HCT116 (cell line): ENCODE measurements at regions not wholly inside any gene's neighbourhood (a gene's known extent, or its start where the extent isn't known, plus 50 kb on each side); places are given as distances from the start of the nearest gene placed in this dataset.

Source experiments
- ATAC-seq: fragments of 200-7000 bp; cut with Tn5 transposase; 2 replicates; pipeline ENCODE4 v1.9.1; 2020; ENCODE audit warnings: mild to moderate bottlenecking, moderate library complexity
- BruUV-seq: library from RNA; stranded (reverse); fragments of 400-500 nt; replicated peaks from 2 replicates; lab custom pipeline; 2021; lab: Mats Ljungman, UMichigan
- CTCF ChIA-PET: fragments of 300-600 bp; sonication (Branson Sonifier 250); formaldehyde crosslinking; loops from one replicate; lab custom pipeline; 2021; ENCODE audit warnings: antibody characterized with exemption; lab: Charles Lee
- POLR2A ChIA-PET: fragments of 300-600, 350-600 bp; sonication (Branson Sonifier 250); formaldehyde crosslinking; loops from one replicate; lab custom pipeline; 2021; ENCODE audit warnings: antibody characterized with exemption; lab: Charles Lee
- RAD21 ChIA-PET, 2 experiments: fragments of 300-600 bp; sonication (Branson Sonifier 250); formaldehyde crosslinking; loops; one replicate each; lab custom pipeline; 2023; ENCODE audit warnings: low total read pairs in 2 of 2; ENCODE audit not compliant: uncharacterized antibody in 2 of 2, unreplicated experiment in 2 of 2, low non-redundant PET in 1 of 2; lab: Charles Lee
- DNase-seq: peaks from one replicate; pipeline ENCODE4 v3.0.0-alpha.2; 2010; ENCODE audit warnings: low read depth, low spot score
- H2AFZ ChIP-seq: fragments of 200-600 bp; shearing (Covaris generic), sonication (generic); 2 replicates; pipeline ENCODE4 v1.6.1; 2017; ENCODE audit warnings: low read depth, mixed run types, mixed read lengths, antibody characterized with exemption, low read length; ENCODE audit not compliant: poor library complexity, severe bottlenecking
- H3K27ac ChIP-seq: 2 replicates; pipeline ENCODE4 v1.5.1; 2012; ENCODE audit warnings: low read depth, low read length
- H3K27me3 ChIP-seq: fragments of 200-600 bp; sonication (generic); 2 replicates; pipeline ENCODE4 v1.6.1; 2016; ENCODE audit warnings: mixed run types, low read length, mixed read lengths; ENCODE audit not compliant: insufficient read depth
- H3K36me3 ChIP-seq, 2 experiments: fragments of 200-500 bp in 1 of 2; fragments of 200-600 bp in 1 of 2; sonication (Bioruptor generic) in 1 of 2; sonication (generic) in 1 of 2; 2 replicates each; pipeline versions ENCODE4 v1.5.1 to v1.6.1; 2014 to 2016; ENCODE audit warnings: low read length in 2 of 2, inconsistent platforms in 1 of 2, mixed read lengths in 1 of 2, mixed run types in 1 of 2; ENCODE audit not compliant: insufficient read depth in 2 of 2, control insufficient read depth in 1 of 2
- H3K4me1 ChIP-seq, 2 experiments: fragments of 200-600 bp in 1 of 2; sonication (generic) in 1 of 2; 2 replicates each; pipeline versions ENCODE4 v1.5.1 to v1.6.1; 2012 to 2017; ENCODE audit warnings: low read length in 2 of 2, inconsistent platforms in 1 of 2, mild to moderate bottlenecking in 1 of 2, mixed read lengths in 1 of 2, mixed run types in 1 of 2, moderate library complexity in 1 of 2; ENCODE audit not compliant: insufficient read depth in 2 of 2, control insufficient read depth in 1 of 2
- H3K4me2 ChIP-seq: fragments of 200-600 bp; sonication (generic); 2 replicates; pipeline ENCODE4 v1.6.1; 2017; ENCODE audit warnings: mixed run types, low read length, mixed read lengths
- H3K4me3 ChIP-seq, 2 experiments: fragments of 200-600 bp in 1 of 2; sonication (generic) in 1 of 2; replicated peaks in 1 of 2; 2 replicates each; pipeline ENCODE4 v1.5.1; 2011 to 2016; ENCODE audit warnings: low read length in 2 of 2, control low read depth in 1 of 2, low read depth in 1 of 2, mild to moderate bottlenecking in 1 of 2, mixed read lengths in 1 of 2, mixed run types in 1 of 2
- H3K79me2 ChIP-seq: fragments of 200-600 bp; sonication (generic); 2 replicates; pipeline ENCODE4 v1.6.1; 2017; ENCODE audit warnings: mild to moderate bottlenecking, mixed run types, low read length, moderate library complexity, mixed read lengths; ENCODE audit not compliant: insufficient read depth
- H3K9ac ChIP-seq: fragments of 200-600 bp; sonication (generic); 2 replicates; pipeline ENCODE4 v1.6.1; 2016; ENCODE audit warnings: low read length, mixed read lengths
- H3K9me2 ChIP-seq: fragments of 200-600 bp; sonication (generic), shearing (Covaris generic); 2 replicates; pipeline ENCODE4 v1.6.1; 2017; ENCODE audit warnings: mixed run types, mild to moderate bottlenecking, moderate library complexity; ENCODE audit not compliant: insufficient read depth
- H3K9me3 ChIP-seq, 2 experiments: fragments of 200-500 bp in 1 of 2; fragments of 200-600 bp in 1 of 2; sonication (Bioruptor generic) in 1 of 2; sonication (generic) in 1 of 2; 2 replicates each; pipeline ENCODE4 v1.6.1; 2014 to 2017; ENCODE audit warnings: low read length in 2 of 2, mixed read lengths in 2 of 2, inconsistent platforms in 1 of 2, low read depth in 1 of 2, mild to moderate bottlenecking in 1 of 2, mixed run types in 1 of 2, moderate library complexity in 1 of 2; ENCODE audit not compliant: control insufficient read depth in 1 of 2, insufficient read depth in 1 of 2
- H4K20me1 ChIP-seq: fragments of 200-600 bp; sonication (generic), shearing (Covaris generic); 2 replicates; pipeline ENCODE4 v1.6.1; 2017; ENCODE audit warnings: mixed run types, mild to moderate bottlenecking, moderate library complexity; ENCODE audit not compliant: insufficient read depth
- CBX3 ChIP-seq: IDR thresholded peaks from 2 replicates; pipeline ENCODE4 v1.6.1; 2012; ENCODE audit warnings: low read depth
- EZH2phosphoT487 ChIP-seq: fragments of 200-600 bp; IDR thresholded peaks from 2 replicates; pipeline ENCODE4 v1.6.1; 2018; ENCODE audit warnings: antibody characterized with exemption, borderline replicate concordance
- FOSL1 ChIP-seq: IDR thresholded peaks from 2 replicates; pipeline ENCODE4 v1.6.1; 2012; ENCODE audit warnings: low read depth
- POLR2A ChIP-seq: IDR thresholded peaks from 2 replicates; pipeline ENCODE4 v1.7.0; 2011; ENCODE audit warnings: borderline replicate concordance; ENCODE audit not compliant: insufficient read depth, insufficient read length; ENCODE audit errors: extremely low read depth
- POLR2AphosphoS5 ChIP-seq: IDR thresholded peaks from 2 replicates; pipeline ENCODE4 v1.6.1; 2011; ENCODE audit warnings: mild to moderate bottlenecking, low read depth, low read length, moderate library complexity
- REST ChIP-seq: IDR thresholded peaks from 2 replicates; pipeline ENCODE4 v1.6.1; 2012; ENCODE audit warnings: low read depth
- SP1 ChIP-seq: IDR thresholded peaks from 2 replicates; pipeline ENCODE4 v1.6.1; 2012; ENCODE audit warnings: low read depth
- SRF ChIP-seq: IDR thresholded peaks from 2 replicates; pipeline ENCODE4 v1.6.1; 2012; ENCODE audit warnings: low read depth
- ZFX ChIP-seq: fragments of 450-650 bp; IDR thresholded peaks from 2 replicates; pipeline ENCODE4 v1.6.1; 2017
- intact Hi-C: fragments of 100-400 bp; cut with micrococcal nuclease; formaldehyde crosslinking; loops from 2 replicates; pipeline ENCODE4 v1.10.0; 2022
- TF ChIP-seq, protein P1 (sequence below), 3 experiments: fragments of 200-600 bp in 1 of 3; sonication (generic) in 1 of 3; IDR thresholded peaks in 2 of 3; conservative IDR thresholded peaks in 1 of 3; 2 replicates each; pipeline ENCODE4 v1.5.1; 2012 to 2017; ENCODE audit warnings: low read depth in 2 of 3, low read length in 2 of 3, antibody characterized with exemption in 1 of 3, borderline replicate concordance in 1 of 3, control low read depth in 1 of 3, mild to moderate bottlenecking in 1 of 3, mixed read lengths in 1 of 3, mixed run types in 1 of 3, moderate library complexity in 1 of 3; ENCODE audit not compliant: insufficient read depth in 1 of 3
- TF ChIP-seq, protein P2 (sequence below): IDR thresholded peaks from 2 replicates; pipeline ENCODE4 v1.6.1; 2012
- TF ChIP-seq, protein P3 (sequence below): IDR thresholded peaks from 2 replicates; pipeline ENCODE4 v1.6.1; 2011; ENCODE audit warnings: mild to moderate bottlenecking, low read length, moderate library complexity; ENCODE audit not compliant: insufficient replicate concordance; ENCODE audit errors: extremely low read depth

- Histone ChIP-seq H4K20me1 (no peaks in the 10 kb centered on the region), H3K79me2 (no peaks in the 10 kb centered on the region), H3K9ac (no peak overlapping the region), H3K9me3 (peaks cover 0 to 14% of the 10 kb centered on the region in 2 experiments; a peak in 2 of 4 replicates), H3K4me2 (no peak overlapping the region), H3K36me3 (no peaks in the 10 kb centered on the region), H3K9me2 (no peaks in the 10 kb centered on the region), H3K27ac (no peak overlapping the region), H3K4me1 (no peaks in the 10 kb centered on the region), H2AFZ (no peak overlapping the region), H3K4me3 (no peak overlapping the region), H3K27me3 (no peaks in the 10 kb centered on the region)
- TF ChIP-seq POLR2A = no peak
- TF ChIP-seq SP1 = no peak
- TF ChIP-seq, protein P1, sequence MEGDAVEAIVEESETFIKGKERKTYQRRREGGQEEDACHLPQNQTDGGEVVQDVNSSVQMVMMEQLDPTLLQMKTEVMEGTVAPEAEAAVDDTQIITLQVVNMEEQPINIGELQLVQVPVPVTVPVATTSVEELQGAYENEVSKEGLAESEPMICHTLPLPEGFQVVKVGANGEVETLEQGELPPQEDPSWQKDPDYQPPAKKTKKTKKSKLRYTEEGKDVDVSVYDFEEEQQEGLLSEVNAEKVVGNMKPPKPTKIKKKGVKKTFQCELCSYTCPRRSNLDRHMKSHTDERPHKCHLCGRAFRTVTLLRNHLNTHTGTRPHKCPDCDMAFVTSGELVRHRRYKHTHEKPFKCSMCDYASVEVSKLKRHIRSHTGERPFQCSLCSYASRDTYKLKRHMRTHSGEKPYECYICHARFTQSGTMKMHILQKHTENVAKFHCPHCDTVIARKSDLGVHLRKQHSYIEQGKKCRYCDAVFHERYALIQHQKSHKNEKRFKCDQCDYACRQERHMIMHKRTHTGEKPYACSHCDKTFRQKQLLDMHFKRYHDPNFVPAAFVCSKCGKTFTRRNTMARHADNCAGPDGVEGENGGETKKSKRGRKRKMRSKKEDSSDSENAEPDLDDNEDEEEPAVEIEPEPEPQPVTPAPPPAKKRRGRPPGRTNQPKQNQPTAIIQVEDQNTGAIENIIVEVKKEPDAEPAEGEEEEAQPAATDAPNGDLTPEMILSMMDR (IDR thresholded peaks at IDR 0.05 in 2 of 3, conservative IDR thresholded peaks at IDR 0.05 in 1 of 3; ENCODE audit: borderline replicate concordance in 1 of 3, insufficient read depth in 1 of 3, low read depth in 2 of 3, low read length in 2 of 3) = no peak
- no peak for TF ChIP-seq ZFX
- TF ChIP-seq, protein P2, sequence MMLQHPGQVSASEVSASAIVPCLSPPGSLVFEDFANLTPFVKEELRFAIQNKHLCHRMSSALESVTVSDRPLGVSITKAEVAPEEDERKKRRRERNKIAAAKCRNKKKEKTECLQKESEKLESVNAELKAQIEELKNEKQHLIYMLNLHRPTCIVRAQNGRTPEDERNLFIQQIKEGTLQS = no peak
- TF ChIP-seq SRF = no peak
- TF ChIP-seq POLR2AphosphoS5 = no peak
- TF ChIP-seq FOSL1 = no peak
- TF ChIP-seq EZH2phosphoT487 = no peak
- TF ChIP-seq, protein P3, sequence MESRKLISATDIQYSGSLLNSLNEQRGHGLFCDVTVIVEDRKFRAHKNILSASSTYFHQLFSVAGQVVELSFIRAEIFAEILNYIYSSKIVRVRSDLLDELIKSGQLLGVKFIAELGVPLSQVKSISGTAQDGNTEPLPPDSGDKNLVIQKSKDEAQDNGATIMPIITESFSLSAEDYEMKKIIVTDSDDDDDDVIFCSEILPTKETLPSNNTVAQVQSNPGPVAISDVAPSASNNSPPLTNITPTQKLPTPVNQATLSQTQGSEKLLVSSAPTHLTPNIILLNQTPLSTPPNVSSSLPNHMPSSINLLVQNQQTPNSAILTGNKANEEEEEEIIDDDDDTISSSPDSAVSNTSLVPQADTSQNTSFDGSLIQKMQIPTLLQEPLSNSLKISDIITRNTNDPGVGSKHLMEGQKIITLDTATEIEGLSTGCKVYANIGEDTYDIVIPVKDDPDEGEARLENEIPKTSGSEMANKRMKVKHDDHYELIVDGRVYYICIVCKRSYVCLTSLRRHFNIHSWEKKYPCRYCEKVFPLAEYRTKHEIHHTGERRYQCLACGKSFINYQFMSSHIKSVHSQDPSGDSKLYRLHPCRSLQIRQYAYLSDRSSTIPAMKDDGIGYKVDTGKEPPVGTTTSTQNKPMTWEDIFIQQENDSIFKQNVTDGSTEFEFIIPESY = no peak
- no peak for TF ChIP-seq CBX3
- no peak for TF ChIP-seq REST
- ATAC-seq (no peak), DNase-seq (no peak)
- CTCF ChIA-PET = no interaction called here
- RAD21 ChIA-PET = no interaction called here
- intact Hi-C loops = no loop called here
- no TSS peak for BruUV-seq
- POLR2A ChIA-PET = no interaction called here
Measured at GRCh38 chr2:114259389-114259788, 183.1 kb upstream of the DPP10 start.
